ENCODE measurements at regions not wholly inside any gene's neighbourhood (a gene's known extent, or its start where the extent isn't known, plus 50 kb on each side); places are given as distances from the start of the nearest gene placed in this dataset.

- Histone ChIP-seq H3K27ac (no peak overlapping the region), H3K4me3 (no peak overlapping the region)
Observed at GRCh38 chr13:21757763-21758162, 86.9 kb downstream of the FGF9 start.

GRCh38 chr13:21758441-21758840 lies 87.6 kb downstream of the FGF9 start:
- no peak overlapping the region for H3K27ac ChIP-seq

GRCh38 chr13:21759463-21759862 lies 88.6 kb downstream of the FGF9 start:
- H3K27ac ChIP-seq = no peak overlapping the region
- H3K4me3 ChIP-seq = no peak overlapping the region

More at GRCh38 chr13:21758441-21758840, 87.6 kb downstream of the FGF9 start:
- no peak overlapping the region for H3K4me3 ChIP-seq

GRCh38 chr13:21759911-21760310 lies 89.0 kb downstream of the FGF9 start:
- Histone ChIP-seq H3K4me3 (no peak overlapping the region), H3K27ac (no peak overlapping the region)

- Histone ChIP-seq H3K4me3 (no peak overlapping the region), H3K27ac (no peak overlapping the region)
Observed at GRCh38 chr13:21761770-21762169, 90.9 kb downstream of the FGF9 start.

- H3K27ac ChIP-seq = no peak overlapping the region
- H3K4me3 ChIP-seq = no peak overlapping the region
Observed at GRCh38 chr13:21762512-21762911, 91.6 kb downstream of the FGF9 start.

GRCh38 chr13:21767032-21767431 lies 96.2 kb downstream of the FGF9 start:
- Histone ChIP-seq H3K27ac (no peak overlapping the region), H3K4me3 (no peak overlapping the region)

- Histone ChIP-seq H3K4me3 (no peak overlapping the region), H3K27ac (no peak overlapping the region)
Observed at GRCh38 chr13:21771075-21771474, 100.2 kb downstream of the FGF9 start.

GRCh38 chr13:21777166-21777565 lies 106.3 kb downstream of the FGF9 start:
- Histone ChIP-seq H3K4me3 (no peak overlapping the region), H3K27ac (no peak overlapping the region)

- no peak overlapping the region for H3K4me3 ChIP-seq
- H3K27ac ChIP-seq = no peak overlapping the region
Observed at GRCh38 chr13:21777813-21778212, 106.9 kb downstream of the FGF9 start.

GRCh38 chr13:21782736-21783135 lies 111.9 kb downstream of the FGF9 start:
- no peak overlapping the region for H3K4me3 ChIP-seq
- no peak overlapping the region for H3K27ac ChIP-seq

- Histone ChIP-seq H3K4me3 (no peak overlapping the region), H3K27ac (no peak overlapping the region)
Observed at GRCh38 chr13:21785990-21786389, 115.1 kb downstream of the FGF9 start.

- Histone ChIP-seq H3K27ac (no peak overlapping the region), H3K4me3 (no peak overlapping the region)
Observed at GRCh38 chr13:21796066-21796465, 125.2 kb downstream of the FGF9 start.

GRCh38 chr13:21796775-21797514 lies 126.1 kb downstream of the FGF9 start:
- H3K27ac ChIP-seq = no peak overlapping the region
- H3K4me3 ChIP-seq = no peak overlapping the region

GRCh38 chr13:21797736-21798135 lies 126.9 kb downstream of the FGF9 start:
- H3K27ac ChIP-seq = no peak overlapping the region
- H3K4me3 ChIP-seq = no peak overlapping the region

GRCh38 chr13:21798181-21798580 lies 127.3 kb downstream of the FGF9 start:
- H3K27ac ChIP-seq = no peak overlapping the region
- H3K4me3 ChIP-seq = no peak overlapping the region

GRCh38 chr13:21799671-21800070 lies 128.8 kb downstream of the FGF9 start:
- no peak overlapping the region for H3K27ac ChIP-seq

GRCh38 chr13:21800837-21801616 lies 130.2 kb downstream of the FGF9 start:
- Histone ChIP-seq H3K4me3 (no peak overlapping the region), H3K27ac (no peak overlapping the region)

More at GRCh38 chr13:21799671-21800070, 128.8 kb downstream of the FGF9 start:
- no peak overlapping the region for H3K4me3 ChIP-seq

GRCh38 chr13:21805733-21806132 lies 134.9 kb downstream of the FGF9 start:
- Histone ChIP-seq H3K4me3 (no peak overlapping the region), H3K27ac (no peak overlapping the region)

GRCh38 chr13:21812192-21812626 lies 141.3 kb downstream of the FGF9 start:
- Histone ChIP-seq H3K4me3 (no peak overlapping the region), H3K27ac (no peak overlapping the region)

GRCh38 chr13:21813110-21813509 lies 142.2 kb downstream of the FGF9 start:
- H3K4me3 ChIP-seq = no peak overlapping the region
- no peak overlapping the region for H3K27ac ChIP-seq
